ENCODE measurements at regions not wholly inside any gene's neighbourhood (a gene's known extent, or its start where the extent isn't known, plus 50 kb on each side); places are given as distances from the start of the nearest gene placed in this dataset.
"Not testable (repeated sequence)": the region's sequence is repeated elsewhere in the genome, so short reads cannot be mapped to it uniquely, and the experiment has no call there.

DNA sequence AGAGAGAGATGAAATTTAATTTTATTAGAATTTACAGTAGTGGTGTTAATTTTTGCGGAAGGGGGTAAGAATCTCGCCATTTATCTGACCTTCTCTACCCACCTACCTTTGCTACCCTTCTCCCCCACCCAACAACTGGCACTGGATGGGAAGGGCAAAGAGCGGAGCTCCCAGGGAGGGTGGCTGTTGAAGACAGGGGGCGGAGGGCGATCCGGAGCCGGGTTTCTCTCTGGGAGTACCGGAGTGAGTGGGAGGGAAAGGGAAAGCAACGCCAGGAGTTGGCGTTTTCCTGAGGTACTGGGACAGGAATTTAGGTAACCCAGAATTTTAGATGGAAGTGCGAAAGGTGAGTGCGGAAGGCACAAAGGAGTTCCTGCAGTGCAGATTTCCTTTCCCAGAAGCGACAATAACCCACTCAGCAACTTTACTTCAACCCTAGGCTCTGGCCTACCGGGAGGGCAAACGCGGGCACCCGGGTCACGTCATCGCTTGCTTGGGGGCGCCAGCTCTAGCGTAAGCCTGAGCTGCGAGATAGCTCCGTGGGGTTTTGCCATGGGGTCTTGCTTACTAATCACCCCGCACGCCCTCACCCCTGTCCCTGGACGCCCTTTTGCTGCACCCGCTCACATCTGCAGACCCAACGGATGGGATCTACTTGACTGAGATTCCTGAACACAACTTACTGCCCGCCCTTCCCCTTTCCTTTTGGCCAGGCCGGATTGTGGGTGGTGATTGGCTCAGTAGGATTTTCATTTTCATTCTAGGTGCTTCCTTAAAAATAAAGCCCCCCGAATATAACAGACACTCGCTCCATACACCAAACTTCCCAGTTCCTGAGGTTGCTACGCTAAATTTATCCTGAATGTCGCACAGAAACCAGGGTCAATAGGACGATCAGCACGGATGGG is 413.0 kb upstream of the ESRRG start:
- H3K9me3 ChIP-seq (ENCODE audit: low read length) = no peaks in the 10 kb centered on the region
- H3K27ac ChIP-seq (ENCODE audit: low read depth, low read length) = no peak overlapping the region
- no peaks in the 10 kb centered on the region for H3K4me1 ChIP-seq (ENCODE audit: insufficient read depth, low read length)
- peaks cover 20 to 47% of the 10 kb centered on the region in 2 donors for H3K27me3 ChIP-seq (ENCODE audit: control insufficient read depth in 1 of 2, insufficient read depth in 2 of 2, low read length in 2 of 2)
- H3K4me3 ChIP-seq (ENCODE audit: low read depth in 1 of 2, low read length in 2 of 2) = peak overlapping the region; percentile 45 to 54
- H3K9ac ChIP-seq (ENCODE audit: low read length) = no peak overlapping the region
- H3K36me3 ChIP-seq (ENCODE audit: insufficient read depth, low read length) = no peaks in the 10 kb centered on the region

DNA sequence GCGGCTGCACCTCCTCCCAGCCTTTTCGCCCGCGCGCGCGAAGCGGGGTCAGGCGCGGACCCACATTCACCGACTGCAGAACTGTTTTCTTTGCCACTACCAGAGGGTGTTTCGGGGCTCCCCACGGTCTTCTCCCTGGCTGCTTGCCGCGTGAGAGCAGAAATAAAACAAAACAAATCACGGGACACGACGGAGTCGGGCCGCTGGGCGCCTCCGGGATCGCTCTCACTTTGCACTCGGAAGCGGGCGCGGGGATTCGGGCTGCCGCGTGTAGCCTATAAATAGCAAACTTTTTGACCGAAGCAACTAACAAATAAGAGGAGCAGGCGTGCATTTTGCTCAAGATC is 412.3 kb upstream of the ESRRG start:
- no peak overlapping the region for H3K27ac ChIP-seq (ENCODE audit: low read depth, low read length)
- H3K9ac ChIP-seq (ENCODE audit: low read length) = no peak overlapping the region
- peak overlapping the region; percentile 45 to 54 for H3K4me3 ChIP-seq (ENCODE audit: low read depth in 1 of 2, low read length in 2 of 2)
- no peaks in the 10 kb centered on the region for H3K36me3 ChIP-seq (ENCODE audit: insufficient read depth, low read length)
- peaks cover 20 to 47% of the 10 kb centered on the region in 2 donors for H3K27me3 ChIP-seq (ENCODE audit: control insufficient read depth in 1 of 2, insufficient read depth in 2 of 2, low read length in 2 of 2)
- no peaks in the 10 kb centered on the region for H3K4me1 ChIP-seq (ENCODE audit: insufficient read depth, low read length)
- H3K9me3 ChIP-seq (ENCODE audit: low read length) = no peaks in the 10 kb centered on the region

DNA sequence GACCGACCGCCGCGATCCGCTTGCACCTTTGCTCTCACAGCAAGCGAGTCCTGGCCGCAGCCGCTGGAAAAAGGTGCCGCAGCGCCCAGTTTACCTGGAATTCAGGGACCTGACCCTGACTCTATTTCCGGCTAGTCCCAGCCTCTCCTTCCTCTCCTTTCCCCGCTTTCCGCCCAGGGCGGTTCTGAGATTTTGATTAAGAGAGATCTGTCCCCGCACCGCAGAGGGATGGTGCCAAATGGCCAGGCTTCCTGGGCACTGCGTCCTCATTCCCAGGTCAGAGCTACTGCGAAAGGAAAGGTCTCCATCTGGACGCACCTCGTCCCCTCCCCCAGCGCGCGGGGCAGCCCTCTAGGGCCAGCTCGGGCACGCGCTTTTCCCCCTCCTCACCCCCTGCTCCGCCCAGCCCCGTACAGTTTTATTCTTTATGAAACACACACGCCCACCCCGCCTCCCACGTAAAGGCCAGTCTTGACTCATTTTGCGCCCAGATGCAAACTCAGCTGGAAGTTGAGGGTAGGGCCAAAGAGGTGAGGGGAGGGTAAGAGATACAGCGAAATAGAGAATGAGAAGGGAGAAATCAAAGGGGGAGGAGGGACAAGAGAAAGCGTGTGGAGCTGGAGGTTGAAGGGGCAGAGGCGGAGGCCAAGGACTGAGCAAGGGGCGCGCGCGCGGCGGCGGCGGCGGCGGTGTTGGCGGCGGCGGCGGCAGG is 411.8 kb upstream of the ESRRG start:
- Histone ChIP-seq H3K27ac (ENCODE audit: low read depth, low read length) (no peak overlapping the region), H3K9me3 (ENCODE audit: low read length) (no peaks in the 10 kb centered on the region), H3K4me1 (ENCODE audit: insufficient read depth, low read length) (no peaks in the 10 kb centered on the region), H3K4me3 (ENCODE audit: low read depth in 1 of 2, low read length in 2 of 2) (peak overlapping the region; percentile 45 to 54), H3K36me3 (ENCODE audit: insufficient read depth, low read length) (no peaks in the 10 kb centered on the region), H3K27me3 (ENCODE audit: control insufficient read depth in 1 of 2, insufficient read depth in 2 of 2, low read length in 2 of 2) (peaks cover 20 to 47% of the 10 kb centered on the region in 2 donors), H3K9ac (ENCODE audit: low read length) (no peak overlapping the region)

DNA sequence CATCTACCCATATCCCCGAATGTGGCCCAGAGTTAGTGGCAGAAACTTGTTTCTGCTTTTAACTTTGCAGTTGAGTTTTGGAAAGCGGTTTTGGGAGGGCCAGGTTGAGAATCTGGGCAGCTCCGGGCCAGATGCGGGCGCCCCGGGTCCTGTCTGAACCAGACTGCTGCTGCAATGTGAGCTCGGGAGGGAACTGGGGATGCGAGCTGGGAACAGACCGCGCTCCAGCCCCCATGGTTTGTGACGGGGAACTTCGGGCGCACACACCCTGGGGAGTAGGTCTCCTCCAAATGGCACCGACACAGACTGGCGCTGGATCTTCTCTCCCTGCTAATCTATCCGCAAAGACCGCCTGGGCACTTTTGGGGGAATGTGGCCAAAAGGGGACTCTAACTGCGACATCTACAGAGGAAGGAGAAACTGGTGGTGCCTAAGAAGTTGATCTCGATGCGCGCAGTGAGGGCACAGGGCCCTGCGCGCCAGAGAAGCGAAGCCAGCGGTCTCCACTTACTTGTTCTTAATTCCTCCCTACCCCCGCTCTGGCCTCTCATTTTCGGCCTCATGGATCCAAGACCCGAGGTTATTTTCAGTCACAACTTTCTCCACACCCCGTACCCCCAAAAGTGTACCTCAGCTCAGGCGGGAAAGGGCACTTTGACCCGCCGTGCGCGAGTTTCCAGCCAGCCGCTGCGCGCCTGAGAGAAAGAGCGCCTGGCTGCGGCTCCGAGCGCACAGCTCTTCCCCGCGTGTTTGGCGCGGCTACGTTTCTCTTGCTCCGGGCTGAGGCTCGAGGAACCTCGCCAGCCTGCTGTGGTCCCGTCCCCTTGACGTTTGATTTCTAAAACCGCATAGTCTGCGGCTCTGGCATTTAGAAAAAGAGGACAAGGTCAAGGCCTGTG is 411.0 kb upstream of the ESRRG start:
- no peak overlapping the region for H3K9ac ChIP-seq (ENCODE audit: low read length)
- H3K27ac ChIP-seq (ENCODE audit: low read depth, low read length) = no peak overlapping the region
- H3K4me3 ChIP-seq (ENCODE audit: low read depth in 1 of 2, low read length in 2 of 2) = peak overlapping the region; percentile 45 to 54
- no peaks in the 10 kb centered on the region for H3K4me1 ChIP-seq (ENCODE audit: insufficient read depth, low read length)
- H3K27me3 ChIP-seq (ENCODE audit: control insufficient read depth in 1 of 2, insufficient read depth in 2 of 2, low read length in 2 of 2) = peaks cover 19 to 42% of the 10 kb centered on the region in 2 donors
- no peaks in the 10 kb centered on the region for H3K36me3 ChIP-seq (ENCODE audit: insufficient read depth, low read length)
- H3K9me3 ChIP-seq (ENCODE audit: low read length) = no peaks in the 10 kb centered on the region

DNA sequence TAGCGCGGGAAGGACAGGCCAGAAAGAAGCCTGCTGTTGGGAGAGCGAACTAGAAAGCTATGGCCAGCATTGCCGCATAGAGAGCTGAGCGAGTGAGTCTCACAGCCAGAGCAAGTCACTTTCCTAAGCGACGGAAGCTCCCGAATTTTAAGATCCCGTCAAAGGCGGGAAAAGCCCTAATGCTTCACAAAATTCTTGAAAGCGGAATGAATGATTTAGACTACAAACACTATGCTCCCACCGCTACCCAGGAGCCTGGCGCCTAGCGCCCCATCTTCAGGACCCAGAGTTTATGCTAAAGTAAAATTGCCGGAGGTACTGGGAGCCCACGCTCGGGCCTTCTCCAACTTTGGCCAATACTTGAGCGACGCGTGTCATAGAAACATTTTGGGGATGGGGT is 409.9 kb upstream of the ESRRG start:
- Histone ChIP-seq H3K27ac (ENCODE audit: low read depth, low read length) (no peak overlapping the region), H3K4me3 (ENCODE audit: low read depth in 1 of 2, low read length in 2 of 2) (no peak overlapping the region), H3K27me3 (ENCODE audit: control insufficient read depth in 1 of 2, insufficient read depth in 2 of 2, low read length in 2 of 2) (peaks cover 9 to 38% of the 10 kb centered on the region in 2 donors), H3K4me1 (ENCODE audit: insufficient read depth, low read length) (no peaks in the 10 kb centered on the region), H3K36me3 (ENCODE audit: insufficient read depth, low read length) (no peaks in the 10 kb centered on the region), H3K9ac (ENCODE audit: low read length) (no peak overlapping the region), H3K9me3 (ENCODE audit: low read length) (no peaks in the 10 kb centered on the region)

DNA sequence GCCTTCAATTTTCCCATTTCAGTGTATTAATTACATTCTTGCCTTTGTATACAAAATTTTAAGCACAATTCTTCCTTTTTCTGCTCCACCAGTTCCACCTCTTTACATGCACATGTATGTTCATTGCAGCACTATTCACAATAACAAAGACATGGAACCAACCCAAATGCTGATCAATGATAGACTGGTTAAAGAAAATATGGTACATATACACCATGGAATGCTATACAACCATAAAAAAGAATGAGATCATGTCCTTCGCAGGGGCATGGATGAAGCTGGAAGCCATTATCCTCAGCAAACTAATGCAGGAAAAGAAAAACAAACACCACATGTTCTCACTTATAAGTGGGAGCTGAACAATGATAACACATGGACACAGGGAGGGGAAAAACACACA is 400.1 kb upstream of the ESRRG start:
- not testable (repeated sequence) for H3K36me3 ChIP-seq (ENCODE audit: insufficient read depth, low read length); H3K9ac ChIP-seq (ENCODE audit: low read length); H3K27me3 ChIP-seq (ENCODE audit: control insufficient read depth in 1 of 2, insufficient read depth in 2 of 2, low read length in 2 of 2); H3K27ac ChIP-seq (ENCODE audit: low read depth, low read length); H3K9me3 ChIP-seq (ENCODE audit: low read length); H3K4me1 ChIP-seq (ENCODE audit: insufficient read depth, low read length); H3K4me3 ChIP-seq (ENCODE audit: low read depth in 1 of 2, low read length in 2 of 2)

DNA sequence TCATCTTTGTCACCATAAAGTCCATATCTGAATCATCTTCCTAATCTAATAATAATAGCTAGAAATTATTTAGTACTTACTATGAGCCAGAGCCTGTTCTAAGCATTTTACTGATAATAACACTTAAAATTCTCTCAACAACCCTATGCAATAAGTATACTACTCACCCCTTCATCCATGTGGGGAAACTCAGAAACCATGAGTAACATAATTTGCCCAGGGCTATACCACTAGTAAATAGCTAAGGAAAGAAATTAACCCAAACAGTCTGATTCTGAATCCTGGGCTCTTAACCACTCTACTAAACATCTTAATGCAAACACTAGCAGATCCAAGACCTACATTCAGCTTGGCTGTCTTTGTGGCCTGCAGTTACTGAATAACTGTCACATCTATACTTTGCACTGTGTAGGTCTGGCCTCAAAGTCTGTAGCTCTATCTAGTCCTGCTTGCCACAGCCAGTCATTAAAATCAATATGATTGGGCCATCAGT is 394.8 kb upstream of the ESRRG start:
- Histone ChIP-seq H3K27me3 (ENCODE audit: control insufficient read depth in 1 of 2, insufficient read depth in 2 of 2, low read length in 2 of 2) (no peaks in the 10 kb centered on the region), H3K4me3 (ENCODE audit: low read depth in 1 of 2, low read length in 2 of 2) (no peak overlapping the region), H3K27ac (ENCODE audit: low read depth, low read length) (no peak overlapping the region), H3K9me3 (ENCODE audit: low read length) (no peaks in the 10 kb centered on the region), H3K36me3 (ENCODE audit: insufficient read depth, low read length) (no peaks in the 10 kb centered on the region), H3K4me1 (ENCODE audit: insufficient read depth, low read length) (no peaks in the 10 kb centered on the region), H3K9ac (ENCODE audit: low read length) (no peak overlapping the region)

DNA sequence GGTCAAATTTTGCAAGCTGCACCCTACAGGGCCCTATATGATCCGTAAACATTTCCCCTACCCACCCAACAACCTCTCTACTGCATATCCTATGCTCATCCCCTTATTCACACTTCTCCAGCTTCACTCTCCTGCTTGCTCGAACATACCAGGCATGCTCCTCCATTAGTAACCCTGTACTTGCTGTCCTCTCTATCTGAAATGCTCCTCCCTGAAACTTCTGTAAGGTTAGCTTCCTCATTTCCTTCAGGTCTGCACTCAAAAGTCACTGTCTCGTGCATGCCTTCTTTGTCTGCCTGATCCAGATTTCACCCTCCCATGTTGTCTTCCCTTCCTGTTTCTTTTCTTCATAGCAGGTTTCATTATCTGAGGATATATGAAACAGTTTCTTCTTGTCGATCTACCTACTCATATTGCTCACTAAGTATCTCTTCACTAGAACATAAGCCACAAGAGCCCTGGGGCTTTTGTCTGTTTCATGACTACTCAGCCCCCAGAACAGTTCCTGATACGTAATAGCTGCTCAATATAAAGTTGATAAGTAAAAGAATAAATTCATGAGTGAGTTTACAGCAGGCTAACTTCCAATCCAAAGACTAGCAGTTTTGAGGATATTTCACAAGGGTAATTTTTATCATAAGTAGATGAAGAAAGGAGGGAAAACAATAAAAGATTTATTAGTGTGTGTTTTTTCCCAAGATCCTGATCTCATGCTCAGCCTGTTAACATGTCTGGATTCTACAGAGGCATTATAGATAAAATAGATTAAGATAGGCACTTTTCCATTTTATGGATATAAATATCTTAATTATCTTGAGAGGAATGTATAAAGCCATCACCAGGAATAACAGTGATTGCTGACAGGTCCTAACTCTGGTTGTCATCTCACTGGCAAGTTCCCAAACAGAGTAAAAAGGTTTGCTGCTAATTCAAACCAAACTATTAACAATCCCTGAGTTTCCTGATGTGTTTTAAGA is 392.5 kb upstream of the ESRRG start:
- Histone ChIP-seq H3K36me3 (ENCODE audit: insufficient read depth, low read length) (no peaks in the 10 kb centered on the region), H3K27ac (ENCODE audit: low read depth, low read length) (no peak overlapping the region), H3K9ac (ENCODE audit: low read length) (no peak overlapping the region), H3K9me3 (ENCODE audit: low read length) (no peaks in the 10 kb centered on the region), H3K4me3 (ENCODE audit: low read depth in 1 of 2, low read length in 2 of 2) (no peak overlapping the region), H3K4me1 (ENCODE audit: insufficient read depth, low read length) (no peaks in the 10 kb centered on the region), H3K27me3 (ENCODE audit: control insufficient read depth in 1 of 2, insufficient read depth in 2 of 2, low read length in 2 of 2) (no peaks in the 10 kb centered on the region)

DNA sequence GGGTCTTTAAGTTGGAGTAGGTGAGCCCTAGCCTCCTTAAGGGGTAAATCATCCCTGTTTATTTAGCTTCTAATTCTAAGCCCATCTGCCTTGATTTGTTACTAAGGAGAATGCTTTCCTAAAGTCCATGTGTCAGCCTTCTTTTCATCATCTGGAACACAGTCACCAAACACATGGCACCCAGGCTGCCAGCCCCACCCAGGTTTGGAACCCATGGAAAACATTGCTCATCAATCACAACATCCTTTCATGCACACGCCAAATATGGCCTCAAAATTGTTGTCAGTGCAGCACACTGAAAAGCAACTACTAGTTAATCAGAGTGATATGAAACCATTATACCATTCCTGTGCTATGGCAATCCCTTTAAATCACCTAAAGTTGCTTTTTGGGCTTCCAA is 386.7 kb upstream of the ESRRG start:
- no peak overlapping the region for H3K4me3 ChIP-seq (ENCODE audit: low read depth in 1 of 2, low read length in 2 of 2)
- no peak overlapping the region for H3K27ac ChIP-seq (ENCODE audit: low read depth, low read length)
- no peaks in the 10 kb centered on the region for H3K4me1 ChIP-seq (ENCODE audit: insufficient read depth, low read length)
- H3K27me3 ChIP-seq (ENCODE audit: control insufficient read depth in 1 of 2, insufficient read depth in 2 of 2, low read length in 2 of 2) = no peaks in the 10 kb centered on the region
- no peak overlapping the region for H3K9ac ChIP-seq (ENCODE audit: low read length)
- no peaks in the 10 kb centered on the region for H3K36me3 ChIP-seq (ENCODE audit: insufficient read depth, low read length)
- H3K9me3 ChIP-seq (ENCODE audit: low read length) = no peaks in the 10 kb centered on the region

DNA sequence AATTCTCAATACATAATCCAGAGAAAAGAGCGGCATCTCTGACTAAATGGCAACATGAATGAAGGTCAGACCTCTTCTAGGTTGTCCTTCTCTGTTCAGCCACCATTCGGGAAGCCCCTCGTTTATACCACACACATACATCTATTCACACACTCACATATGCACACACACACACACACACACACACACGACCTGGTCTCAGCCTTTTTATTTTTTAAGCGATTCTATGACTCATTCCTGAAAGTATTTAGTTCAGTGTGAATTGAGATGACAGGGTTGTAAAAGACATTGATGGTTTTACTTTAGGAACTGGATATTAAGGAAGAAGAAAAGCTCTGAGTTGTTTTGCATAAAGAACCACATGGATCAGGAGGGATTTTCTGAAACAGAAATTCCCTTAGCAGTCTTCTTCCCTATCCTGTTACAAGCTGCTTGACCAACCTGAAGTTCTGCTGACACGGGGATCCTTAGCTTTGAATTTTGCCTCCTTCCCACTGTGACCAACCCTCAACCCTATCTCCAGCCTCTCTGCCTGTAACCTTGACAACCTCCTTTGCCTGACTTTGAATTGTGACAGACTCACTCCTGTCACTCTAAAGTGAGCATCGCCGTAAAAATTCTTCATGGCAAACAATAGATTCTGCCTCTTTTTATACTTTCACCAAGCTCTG is 383.1 kb upstream of the ESRRG start:
- Histone ChIP-seq H3K27ac (ENCODE audit: low read depth, low read length) (no peak overlapping the region), H3K9me3 (ENCODE audit: low read length) (no peaks in the 10 kb centered on the region), H3K4me3 (ENCODE audit: low read depth in 1 of 2, low read length in 2 of 2) (no peak overlapping the region), H3K36me3 (ENCODE audit: insufficient read depth, low read length) (no peaks in the 10 kb centered on the region), H3K27me3 (ENCODE audit: control insufficient read depth in 1 of 2, insufficient read depth in 2 of 2, low read length in 2 of 2) (no peaks in the 10 kb centered on the region), H3K4me1 (ENCODE audit: insufficient read depth, low read length) (no peaks in the 10 kb centered on the region), H3K9ac (ENCODE audit: low read length) (no peak overlapping the region)

All from muscle layer of colon (tissue), 2 donors.